Stimulated activated CD4-positive, alpha-beta T cell treated with anti-CD3 and anti-CD28 coated beads, Interleukin-4, amount 100 ng/mL, for 48 hours (primary cell): ENCODE measurements at regions not wholly inside any gene's neighbourhood (a gene's known extent, or its start where the extent isn't known, plus 50 kb on each side); places are given as distances from the start of the nearest gene placed in this dataset.
A peak's percentile ranks its signal among the peaks of the same experiment; 100 is the strongest.

ENCODE experiments used
- DNase-seq, 2 donors: peaks; one replicate each; pipeline ENCODE4 v3.0.0-alpha.2; 2020; ENCODE audit warnings: low read depth in 2 of 2

GRCh38 chr1:110816945-110817344 is 56.0 kb upstream of the CD53 start:
- no peak for DNase-seq

- no peak for DNase-seq
These were observed 61.4 kb upstream of the CD53 start for GRCh38 chr1:110811529-110811928.

GRCh38 chr1:110800079-110800478 is 72.9 kb upstream of the CD53 start:
- no peak for DNase-seq

DNA sequence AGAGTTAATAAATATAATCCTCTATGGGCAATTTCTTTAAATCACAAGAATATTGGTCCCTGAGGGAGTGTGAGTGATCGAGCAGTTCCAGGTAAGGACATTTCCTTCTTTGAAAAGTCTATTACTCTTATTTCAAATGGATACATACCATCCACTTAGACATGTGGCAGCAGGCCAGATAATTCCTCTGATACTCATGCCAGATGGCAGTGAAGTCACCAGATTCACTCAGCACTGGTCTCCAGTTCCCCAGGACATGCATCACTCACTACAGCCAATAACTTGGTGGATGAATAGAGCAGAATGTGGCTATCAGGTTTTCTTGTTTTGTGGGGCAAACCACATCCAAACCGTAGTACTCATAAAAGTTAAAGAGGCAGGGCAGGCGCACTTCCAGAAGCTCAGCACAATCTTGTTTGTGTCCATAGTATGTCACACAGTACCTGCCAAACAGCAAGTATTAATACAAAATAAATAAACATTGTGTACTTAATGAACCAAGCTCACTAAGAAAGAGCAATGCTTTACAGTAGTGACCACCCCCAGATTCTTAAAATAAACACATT is 74.2 kb upstream of the CD53 start:
- DNase-seq = no peak

GRCh38 chr1:110788673-110789072 is 84.3 kb upstream of the CD53 start:
- no peak for DNase-seq

- no peak for DNase-seq
These were observed 85.4 kb upstream of the CD53 start for GRCh38 chr1:110787328-110788071.

DNA sequence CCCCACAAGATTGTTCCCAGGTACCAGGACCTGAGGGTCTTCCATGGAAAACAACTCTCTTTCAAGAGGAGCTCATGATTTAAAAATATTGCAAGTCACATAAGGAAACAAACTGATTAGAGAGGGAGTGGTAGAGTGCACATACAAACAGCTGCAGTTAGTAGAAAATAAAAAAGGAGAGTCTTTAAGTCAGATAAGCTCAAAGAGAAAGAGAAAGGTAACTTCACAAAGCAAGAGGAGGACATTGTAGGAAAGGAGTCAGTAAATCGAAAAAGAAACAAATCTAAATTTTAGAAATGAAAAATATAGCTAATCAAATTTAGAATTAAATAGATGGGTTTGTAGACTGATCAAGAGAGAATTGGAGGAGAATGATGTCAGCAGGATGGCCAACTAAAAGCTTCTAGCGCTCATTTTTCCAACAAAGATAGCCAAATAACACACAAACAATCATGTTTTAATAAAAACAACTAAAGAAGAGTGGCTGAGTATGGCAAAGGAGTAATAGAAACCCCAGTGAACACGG is 86.1 kb upstream of the CD53 start:
- no peak for DNase-seq

DNA sequence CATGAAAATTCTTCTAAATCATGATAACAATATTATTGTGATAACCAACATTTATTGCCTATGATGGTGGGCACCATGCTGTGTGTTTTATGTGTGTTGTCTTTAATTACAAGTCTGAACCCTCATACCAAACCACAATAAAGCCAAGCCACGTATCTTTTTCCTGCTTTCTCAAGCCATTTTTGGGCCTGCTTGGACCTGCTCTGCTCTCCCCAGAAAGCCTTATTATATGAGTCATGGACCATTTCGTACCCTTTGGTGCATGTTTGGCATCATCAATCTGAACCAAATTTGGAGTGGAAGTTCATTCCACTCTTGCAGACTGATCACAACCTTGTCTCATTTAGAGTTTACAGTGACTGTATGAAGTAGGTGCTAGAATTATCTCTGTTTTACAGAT is 87.3 kb upstream of the CD53 start:
- no peak for DNase-seq

- DNase-seq = no peak
These were observed 87.9 kb upstream of the CD53 start for GRCh38 chr1:110785055-110785454.

DNA sequence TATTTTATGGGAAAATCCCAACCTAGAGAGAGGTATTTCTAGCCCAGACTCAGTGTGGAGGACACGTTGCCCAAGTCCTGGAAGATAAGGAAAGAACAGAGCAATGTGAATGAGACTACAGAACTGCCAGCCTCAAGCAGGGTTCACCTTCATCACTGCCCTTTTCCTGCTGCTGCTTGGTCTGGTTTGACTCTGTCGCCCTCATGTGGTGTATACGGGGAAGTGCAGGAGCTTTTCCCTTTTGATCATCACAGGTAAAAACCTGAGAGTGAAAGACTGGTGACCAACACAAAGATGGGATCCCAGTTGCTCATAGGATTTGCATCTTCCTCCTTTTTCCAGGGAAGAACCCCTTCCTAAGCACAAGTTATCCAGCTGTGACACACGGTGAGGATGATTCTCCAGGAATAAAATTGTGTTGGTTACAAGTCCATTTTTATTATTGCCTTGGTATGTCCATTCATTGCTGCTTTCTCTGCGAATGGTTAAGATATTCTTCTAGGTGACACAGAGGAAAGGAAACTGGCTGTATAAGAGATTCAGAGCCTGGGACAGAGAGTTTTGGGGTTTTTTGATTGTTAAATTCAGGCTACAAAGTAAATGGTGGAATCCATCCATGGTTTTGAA is 89.5 kb upstream of the CD53 start:
- peak; percentile 16 to 20 for DNase-seq

DNA sequence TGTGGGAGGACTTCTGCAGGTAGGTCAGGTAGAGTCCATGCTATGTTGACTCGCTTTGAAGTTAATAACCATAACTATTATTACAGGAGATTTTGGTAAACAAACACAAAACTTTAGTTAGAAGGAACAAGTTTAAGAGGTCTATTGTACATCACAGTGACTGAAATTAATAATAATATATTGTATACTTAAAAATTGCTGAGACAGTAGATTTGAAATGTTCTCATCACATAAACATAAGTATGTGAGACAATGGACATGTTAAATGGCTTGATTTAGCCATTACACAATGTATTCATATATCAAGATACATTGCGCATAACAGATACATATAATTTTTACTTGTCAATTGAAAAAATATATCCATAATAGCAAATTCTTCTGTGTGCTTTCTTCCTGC is 91.4 kb upstream of the CD53 start:
- DNase-seq = no peak

GRCh38 chr1:110780600-110781484 is 92.1 kb upstream of the CD53 start:
- DNase-seq = peak; percentile 53 to 61

- DNase-seq = no peak
These were observed 93.3 kb upstream of the CD53 start for GRCh38 chr1:110779636-110780035.

- DNase-seq = no peak
These were observed 94.1 kb upstream of the CD53 start for GRCh38 chr1:110778821-110779220.

- DNase-seq = no peak
These were observed 95.7 kb upstream of the CD53 start for GRCh38 chr1:110777228-110777627.

GRCh38 chr1:110774398-110774797 is 98.5 kb upstream of the CD53 start:
- DNase-seq = no peak

GRCh38 chr1:110773813-110774212 is 99.1 kb upstream of the KCNA3 start:
- no peak for DNase-seq

GRCh38 chr1:110771245-110772022 is 96.7 kb upstream of the KCNA3 start:
- DNase-seq = no peak

- DNase-seq = no peak
These were observed 96.1 kb upstream of the KCNA3 start for GRCh38 chr1:110770832-110771231.

- DNase-seq = no peak
These were observed 93.9 kb upstream of the KCNA3 start for GRCh38 chr1:110768605-110769004.

GRCh38 chr1:110766336-110766647 is 91.6 kb upstream of the KCNA3 start:
- no peak for DNase-seq
